Stimulated activated CD4-positive, alpha-beta T cell treated with anti-CD3 and anti-CD28 coated beads, Interleukin-1b, Interleukin-23, amount 100 ng/mL, for 4 hours (primary cell): ENCODE measurements at regions not wholly inside any gene's neighbourhood (a gene's known extent, or its start where the extent isn't known, plus 50 kb on each side); places are given as distances from the start of the nearest gene placed in this dataset.

Source experiments
- DNase-seq, 2 donors: peaks; one replicate each; pipeline ENCODE4 v3.0.0-alpha.2; 2020; ENCODE audit warnings: low read depth in 2 of 2

- DNase-seq, result no peak
Measured at GRCh38 chr3:178244733-178245709, 291.2 kb upstream of the KCNMB2 start.

DNA sequence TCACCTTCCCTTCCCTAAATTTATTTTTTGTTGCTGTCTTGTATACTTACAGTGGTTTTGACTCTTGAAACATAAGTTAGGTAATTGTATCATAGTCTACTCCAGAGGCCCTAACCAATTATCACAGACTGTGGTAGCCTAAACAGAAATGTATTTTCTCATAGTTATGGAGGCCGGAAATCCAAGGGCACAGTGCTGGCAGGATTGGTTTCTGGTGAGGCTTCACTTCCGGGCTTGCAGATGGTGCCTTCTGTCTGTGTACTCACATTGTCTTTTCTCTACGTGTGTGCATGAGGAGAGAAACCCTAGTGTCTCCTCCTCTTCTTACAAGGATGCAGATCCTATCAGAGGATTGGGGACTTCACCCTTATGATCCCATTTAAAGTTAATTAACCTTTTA, 290.2 kb upstream of the KCNMB2 start:
- no peak for DNase-seq

DNA sequence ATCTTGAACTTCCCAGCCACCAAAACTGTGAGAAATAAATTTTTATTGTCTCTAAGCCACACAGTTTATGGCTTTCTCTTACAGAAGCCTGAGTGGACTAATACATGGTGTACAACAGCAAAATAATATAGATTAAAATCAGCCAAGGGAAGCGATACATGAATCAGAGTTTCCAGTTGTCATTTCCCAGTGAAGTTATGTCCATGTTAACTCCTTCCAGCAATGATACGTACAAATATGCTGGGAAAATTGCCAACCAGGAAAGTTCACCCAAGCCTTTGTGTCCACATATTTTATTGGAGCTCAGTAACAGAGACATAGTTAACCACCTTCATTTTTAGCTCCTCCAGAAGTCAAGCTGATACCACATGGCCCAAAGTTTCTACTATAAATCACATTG, 280.9 kb upstream of the KCNMB2 start:
- no peak for DNase-seq

GRCh38 chr3:178257491-178257890, 278.7 kb upstream of the KCNMB2 start:
- no peak for DNase-seq

GRCh38 chr3:178258121-178258520, 278.1 kb upstream of the KCNMB2 start:
- no peak for DNase-seq

GRCh38 chr3:178259703-178260102, 276.5 kb upstream of the KCNMB2 start:
- DNase-seq, result no peak

- no peak for DNase-seq
Measured at GRCh38 chr3:178260887-178261565, 275.2 kb upstream of the KCNMB2 start.

DNA sequence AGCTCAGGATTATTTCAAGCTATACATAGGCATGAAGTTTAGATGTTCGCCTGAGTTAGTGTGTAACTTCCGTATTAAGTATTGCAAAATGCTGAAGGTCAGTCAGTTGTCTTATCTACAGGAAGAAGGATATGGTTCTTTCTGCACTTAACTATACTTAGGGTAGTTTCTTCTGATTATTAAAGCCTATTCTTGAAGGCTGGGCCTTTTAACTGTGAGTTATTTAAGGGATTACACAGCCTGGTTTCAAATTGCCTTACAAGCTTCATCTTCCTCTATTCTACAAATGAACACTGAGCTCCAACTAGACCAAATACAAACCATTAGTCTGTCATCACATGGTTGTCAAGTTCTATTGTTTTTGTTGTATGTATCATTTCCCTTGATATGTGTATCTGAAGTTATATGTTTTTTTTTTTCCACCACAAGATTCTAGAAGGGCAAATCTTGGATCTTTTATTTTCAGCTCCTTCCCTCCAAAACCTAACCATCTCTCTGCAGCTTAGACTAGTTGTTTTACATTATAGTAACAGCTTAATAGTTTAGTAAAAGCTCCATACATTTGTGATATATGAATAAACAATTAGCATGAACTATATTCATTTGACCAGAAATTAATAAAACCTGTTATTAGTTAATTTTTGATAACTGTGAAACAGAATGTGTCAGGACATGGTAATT, 272.9 kb upstream of the KCNMB2 start:
- no peak for DNase-seq

DNA sequence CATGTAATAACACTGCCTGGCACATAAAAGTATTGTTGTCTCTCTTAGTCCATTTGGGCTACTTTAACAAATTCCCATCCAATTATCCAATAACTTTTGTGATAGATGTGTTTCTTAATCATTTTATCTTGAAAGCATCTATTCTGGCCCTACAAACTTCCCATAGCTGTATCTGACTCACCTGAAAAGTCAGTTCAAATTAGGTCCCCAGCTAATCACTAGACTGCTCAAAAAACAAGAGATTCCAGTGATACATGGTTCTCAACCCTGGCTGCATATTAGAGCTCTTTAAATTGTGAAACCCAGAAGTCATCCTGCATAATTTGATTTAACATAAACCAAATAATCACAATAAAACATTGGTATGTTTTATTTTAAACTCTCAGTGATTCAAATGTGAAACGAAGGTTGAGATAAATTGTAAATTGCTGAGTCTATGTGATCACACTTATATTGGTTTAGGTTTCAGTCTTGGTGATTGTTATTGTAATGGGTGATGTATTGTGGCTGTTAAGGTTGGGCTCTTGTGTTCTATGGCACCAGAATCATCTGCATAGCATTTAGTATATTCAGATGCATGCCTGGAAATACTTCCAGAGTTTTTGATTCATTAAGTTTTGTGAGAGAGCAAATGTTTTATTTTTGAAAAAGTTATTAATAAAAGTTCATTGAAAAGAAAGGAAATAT, 268.9 kb upstream of the KCNMB2 start:
- no peak for DNase-seq

DNA sequence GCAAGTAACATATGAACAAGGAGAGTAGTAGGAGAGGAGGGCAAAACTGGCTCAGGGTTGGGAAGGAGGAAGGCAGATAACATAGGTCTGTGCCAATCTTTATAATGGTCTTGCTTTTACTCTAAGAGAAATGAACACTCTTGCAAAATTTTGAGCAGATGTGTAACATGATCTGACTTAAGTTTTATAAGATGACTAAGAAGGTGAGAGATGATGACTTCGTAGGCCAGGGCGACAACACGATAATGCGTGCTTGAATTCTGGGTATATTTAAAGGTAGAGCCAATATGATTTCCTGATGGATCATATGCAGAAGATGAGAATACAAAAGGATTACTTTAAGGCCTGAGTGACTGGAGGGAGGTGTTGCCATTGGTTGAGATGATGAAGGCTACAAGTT, 265.4 kb upstream of the KCNMB2 start:
- no peak for DNase-seq

- DNase-seq, result no peak
Measured at GRCh38 chr3:178271740-178272387, 264.4 kb upstream of the KCNMB2 start.

- no peak for DNase-seq
Measured at GRCh38 chr3:178272841-178273240, 263.4 kb upstream of the KCNMB2 start.

DNA sequence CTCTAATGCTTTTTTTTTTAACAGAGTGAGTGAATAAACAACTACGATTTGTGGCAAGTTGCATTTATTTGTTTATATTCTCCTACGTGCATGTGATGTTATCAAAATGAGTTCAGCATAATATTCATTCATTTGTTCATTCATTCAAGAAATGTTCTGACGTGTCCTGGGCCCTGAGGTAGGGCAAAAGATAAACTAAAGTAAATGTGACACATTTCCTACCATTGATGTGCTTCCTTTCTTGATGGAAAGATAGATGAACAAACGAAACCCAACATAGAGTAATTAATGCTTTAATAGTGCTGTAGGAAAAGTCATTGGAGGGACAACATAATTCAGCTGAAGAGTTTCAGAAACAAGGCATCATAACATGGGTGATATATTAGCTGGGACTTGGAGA, 261.5 kb upstream of the KCNMB2 start:
- DNase-seq, result no peak

DNA sequence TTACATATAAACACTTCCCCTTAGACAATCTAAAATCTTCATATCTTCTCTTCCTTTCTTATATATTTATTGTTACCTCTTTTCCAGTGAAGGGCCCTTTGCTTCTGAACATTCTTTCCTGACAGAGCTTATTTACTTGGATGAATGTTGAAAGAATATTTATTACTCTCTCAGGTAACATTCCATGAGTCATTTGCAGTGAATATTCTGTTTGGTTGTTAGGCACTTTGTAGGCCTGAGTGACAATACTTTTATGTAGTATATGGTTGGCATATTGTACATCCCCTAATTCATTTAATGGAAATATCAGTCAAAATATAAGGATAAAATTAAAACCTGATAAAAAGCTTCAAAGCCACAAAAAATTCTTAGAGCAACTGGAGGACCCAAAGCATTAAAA, 260.9 kb upstream of the KCNMB2 start:
- no peak for DNase-seq

DNA sequence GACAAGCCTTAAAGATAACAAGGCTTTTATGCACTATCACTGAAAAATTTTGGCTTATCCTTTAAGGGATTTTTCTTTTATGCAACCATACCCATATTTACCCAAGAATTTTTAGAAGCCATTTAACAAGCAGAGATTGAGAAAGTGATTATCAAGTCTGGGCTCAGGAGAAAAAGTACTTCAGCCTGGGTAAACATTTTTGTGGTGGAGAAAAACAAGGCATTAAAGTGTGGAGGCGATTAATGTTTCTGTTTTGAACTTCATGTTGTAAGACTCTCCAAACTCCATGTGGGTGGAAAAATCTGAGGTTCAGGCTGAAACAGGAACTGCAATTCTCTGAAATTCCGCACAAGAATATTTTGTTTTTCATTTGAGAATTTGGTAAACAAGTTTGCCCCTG, 260.4 kb upstream of the KCNMB2 start:
- DNase-seq, result no peak

- DNase-seq, result no peak
Measured at GRCh38 chr3:178277605-178278004, 258.6 kb upstream of the KCNMB2 start.

DNA sequence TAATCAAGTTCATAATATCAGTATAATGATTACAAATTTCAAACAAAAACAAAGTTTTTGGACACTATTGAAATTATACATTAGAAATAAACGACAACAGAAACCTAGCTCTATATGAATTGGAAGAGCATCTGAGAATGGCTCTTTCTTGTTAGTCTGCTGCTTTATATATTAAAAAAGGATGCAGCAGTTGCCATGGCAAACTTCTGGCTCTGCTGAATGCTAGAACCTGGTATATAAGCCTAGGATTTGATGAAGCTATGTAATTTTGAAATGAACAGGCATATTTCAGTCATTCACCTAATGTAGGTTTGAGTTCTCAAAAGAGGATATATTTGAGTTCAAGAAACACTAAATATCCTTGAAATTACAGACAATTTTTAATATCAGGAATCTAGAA, 252.7 kb upstream of the KCNMB2 start:
- DNase-seq, result no peak

GRCh38 chr3:178284181-178284580, 252.1 kb upstream of the KCNMB2 start:
- no peak for DNase-seq

- no peak for DNase-seq
Measured at GRCh38 chr3:178288074-178288473, 248.2 kb upstream of the KCNMB2 start.

- DNase-seq, result no peak
Measured at GRCh38 chr3:178289544-178290160, 246.6 kb upstream of the KCNMB2 start.
